Calu3 (cell line): ENCODE measurements at regions not wholly inside any gene's neighbourhood (a gene's known extent, or its start where the extent isn't known, plus 50 kb on each side); places are given as distances from the start of the nearest gene placed in this dataset.

Experiments used
- BruUV-seq: library from RNA; stranded (reverse); fragments of 400-500 nt; replicated peaks from 2 replicates; lab custom pipeline; 2021; lab: Mats Ljungman, UMichigan
- CTCF ChIA-PET: fragments of 300-600 bp; sonication (Branson Sonifier 250); formaldehyde crosslinking; loops from one replicate; lab custom pipeline; 2022; ENCODE audit warnings: antibody characterized with exemption; lab: Charles Lee
- DNase-seq: peaks from one replicate; pipeline ENCODE4 v3.0.0; 2022
- H3K27ac Mint-ChIP-seq: one replicate; pipeline ENCODE4 v1.8.0; 2022; ENCODE audit warnings: mixed read lengths; ENCODE audit not compliant: unreplicated experiment
- H3K27me3 Mint-ChIP-seq: one replicate; pipeline ENCODE4 v1.8.0; 2022; ENCODE audit warnings: mixed read lengths; ENCODE audit not compliant: unreplicated experiment
- H3K36me3 Mint-ChIP-seq: one replicate; pipeline ENCODE4 v1.8.0; 2022; ENCODE audit warnings: mild to moderate bottlenecking, moderate library complexity, mixed read lengths; ENCODE audit not compliant: insufficient read depth, unreplicated experiment
- H3K4me1 Mint-ChIP-seq: one replicate; pipeline ENCODE4 v1.8.0; 2022; ENCODE audit warnings: mild to moderate bottlenecking, low read depth, mixed read lengths; ENCODE audit not compliant: unreplicated experiment
- H3K4me3 Mint-ChIP-seq: one replicate; pipeline ENCODE4 v1.8.0; 2022; ENCODE audit warnings: mild to moderate bottlenecking, low read depth, moderate library complexity, mixed read lengths; ENCODE audit not compliant: unreplicated experiment
- H3K9me3 Mint-ChIP-seq: one replicate; pipeline ENCODE4 v1.8.0; 2022; ENCODE audit warnings: low read depth, mixed read lengths; ENCODE audit not compliant: unreplicated experiment
- intact Hi-C: fragments of 100-400 bp; cut with micrococcal nuclease; formaldehyde crosslinking; loops from one replicate; pipeline ENCODE4 v1.10.0; 2022; ENCODE audit not compliant: unreplicated experiment
- TF ChIP-seq, protein P1 (sequence below): fragments of 200-600 bp; IDR thresholded peaks from one replicate; pipeline ENCODE4 v1.8.0; 2022; ENCODE audit warnings: antibody characterized with exemption; ENCODE audit not compliant: unreplicated experiment

GRCh38 chr4:66837279-66837922, 707.9 kb downstream of the CENPC start:
- Mint-ChIP-seq H3K9me3 (peaks cover 2% of the 10 kb centered on the region), H3K4me1 (no peaks in the 10 kb centered on the region), H3K36me3 (no peaks in the 10 kb centered on the region), H3K4me3 (no peak overlapping the region), H3K27me3 (no peaks in the 10 kb centered on the region), H3K27ac (no peak overlapping the region)
- TF ChIP-seq, protein P1, sequence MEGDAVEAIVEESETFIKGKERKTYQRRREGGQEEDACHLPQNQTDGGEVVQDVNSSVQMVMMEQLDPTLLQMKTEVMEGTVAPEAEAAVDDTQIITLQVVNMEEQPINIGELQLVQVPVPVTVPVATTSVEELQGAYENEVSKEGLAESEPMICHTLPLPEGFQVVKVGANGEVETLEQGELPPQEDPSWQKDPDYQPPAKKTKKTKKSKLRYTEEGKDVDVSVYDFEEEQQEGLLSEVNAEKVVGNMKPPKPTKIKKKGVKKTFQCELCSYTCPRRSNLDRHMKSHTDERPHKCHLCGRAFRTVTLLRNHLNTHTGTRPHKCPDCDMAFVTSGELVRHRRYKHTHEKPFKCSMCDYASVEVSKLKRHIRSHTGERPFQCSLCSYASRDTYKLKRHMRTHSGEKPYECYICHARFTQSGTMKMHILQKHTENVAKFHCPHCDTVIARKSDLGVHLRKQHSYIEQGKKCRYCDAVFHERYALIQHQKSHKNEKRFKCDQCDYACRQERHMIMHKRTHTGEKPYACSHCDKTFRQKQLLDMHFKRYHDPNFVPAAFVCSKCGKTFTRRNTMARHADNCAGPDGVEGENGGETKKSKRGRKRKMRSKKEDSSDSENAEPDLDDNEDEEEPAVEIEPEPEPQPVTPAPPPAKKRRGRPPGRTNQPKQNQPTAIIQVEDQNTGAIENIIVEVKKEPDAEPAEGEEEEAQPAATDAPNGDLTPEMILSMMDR = no peak
- intact Hi-C loops = no loop called here
- BruUV-seq = no TSS peak
- no peak for DNase-seq
- CTCF ChIA-PET = no interaction called here

DNA sequence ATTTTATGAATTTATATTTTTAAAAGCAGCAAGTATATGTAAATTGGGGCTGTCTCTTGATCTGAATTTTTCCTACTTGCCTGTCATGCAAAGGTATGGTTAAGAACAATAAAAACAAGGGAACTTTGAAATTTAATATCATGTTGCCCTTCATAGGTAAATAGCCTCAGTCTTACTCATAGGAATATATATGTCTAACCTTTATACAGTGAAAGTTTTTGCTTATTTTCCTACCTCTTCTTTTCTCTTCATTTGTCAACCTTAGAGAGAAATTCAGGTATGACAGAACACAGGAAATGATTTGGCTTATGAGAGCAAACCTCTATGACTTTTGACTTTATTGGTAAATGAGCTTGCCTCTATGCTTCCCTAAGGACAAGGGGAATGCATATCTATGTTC, 716.0 kb downstream of the CENPC start:
- no TSS peak for BruUV-seq
- TF ChIP-seq, protein P1 = no peak
- Mint-ChIP-seq H3K4me1 (no peaks in the 10 kb centered on the region), H3K9me3 (peaks cover 2% of the 10 kb centered on the region), H3K27ac (no peak overlapping the region), H3K27me3 (no peaks in the 10 kb centered on the region), H3K4me3 (no peak overlapping the region), H3K36me3 (no peaks in the 10 kb centered on the region)
- intact Hi-C loops = no loop called here
- DNase-seq = no peak
- CTCF ChIA-PET = no interaction called here

DNA sequence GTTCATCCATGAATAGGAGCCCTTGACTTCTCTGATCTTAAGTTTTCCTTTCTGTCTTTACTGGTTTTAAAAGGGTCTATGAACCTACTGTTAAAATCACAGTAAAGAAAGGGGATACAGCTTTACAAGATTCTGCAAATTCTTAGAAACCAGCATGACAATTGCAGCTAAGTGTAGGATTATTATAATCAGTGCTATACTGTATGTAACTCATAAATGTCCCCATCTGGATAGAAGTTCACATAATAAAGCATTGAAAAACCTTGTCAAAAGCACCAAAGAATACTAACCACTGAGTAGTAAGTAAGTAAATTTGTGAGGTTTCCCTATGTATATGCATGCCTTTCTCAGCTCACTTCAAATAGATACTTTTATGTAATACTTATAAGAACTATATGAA, 724.6 kb downstream of the CENPC start:
- no peak for DNase-seq
- Mint-ChIP-seq H3K9me3 (no peaks in the 10 kb centered on the region), H3K4me3 (no peak overlapping the region), H3K27ac (no peak overlapping the region), H3K27me3 (no peaks in the 10 kb centered on the region), H3K4me1 (no peaks in the 10 kb centered on the region), H3K36me3 (no peaks in the 10 kb centered on the region)
- TF ChIP-seq, protein P1 = no peak
- no TSS peak for BruUV-seq
- CTCF ChIA-PET = no interaction called here
- intact Hi-C loops = no loop called here

- TF ChIP-seq, protein P1 = no peak
- no peaks in the 10 kb centered on the region for H3K36me3 Mint-ChIP-seq
- CTCF ChIA-PET = no interaction called here
- H3K9me3 Mint-ChIP-seq = peaks cover 3% of the 10 kb centered on the region
- H3K4me3 Mint-ChIP-seq = no peak overlapping the region
- no peak overlapping the region for H3K27ac Mint-ChIP-seq
- intact Hi-C loops = no loop called here
- no TSS peak for BruUV-seq
- no peaks in the 10 kb centered on the region for H3K27me3 Mint-ChIP-seq
- peaks cover 9% of the 10 kb centered on the region for H3K4me1 Mint-ChIP-seq
- no peak for DNase-seq
Observed at GRCh38 chr4:66814277-66814676, 731.0 kb downstream of the CENPC start.
